ENCODE measurements at regions not wholly inside any gene's neighbourhood (a gene's known extent, or its start where the extent isn't known, plus 50 kb on each side); places are given as distances from the start of the nearest gene placed in this dataset.

DNA sequence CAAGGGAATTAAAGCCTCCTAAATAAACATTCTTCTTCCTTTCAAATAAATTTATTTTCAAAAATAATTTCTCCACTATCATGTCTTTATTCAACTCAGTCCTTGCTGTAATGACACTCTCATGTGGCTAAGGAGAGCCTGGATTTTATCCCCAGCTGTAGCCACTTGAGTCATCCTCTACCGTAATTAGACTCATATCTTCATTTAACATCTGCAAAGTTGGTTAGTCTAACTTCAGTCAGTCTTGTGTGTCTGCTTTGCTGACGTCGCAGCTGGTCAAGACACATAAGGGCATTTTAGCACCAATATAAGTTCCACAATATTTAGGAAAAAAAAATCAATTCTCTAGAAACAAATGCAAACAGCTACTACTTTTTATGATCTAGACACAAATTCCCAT is 776.4 kb upstream of the ATXN8OS start:
- TF ChIP-seq POLR2A (IDR thresholded peaks at IDR 0.05): no peak
- TF ChIP-seq, protein P1, sequence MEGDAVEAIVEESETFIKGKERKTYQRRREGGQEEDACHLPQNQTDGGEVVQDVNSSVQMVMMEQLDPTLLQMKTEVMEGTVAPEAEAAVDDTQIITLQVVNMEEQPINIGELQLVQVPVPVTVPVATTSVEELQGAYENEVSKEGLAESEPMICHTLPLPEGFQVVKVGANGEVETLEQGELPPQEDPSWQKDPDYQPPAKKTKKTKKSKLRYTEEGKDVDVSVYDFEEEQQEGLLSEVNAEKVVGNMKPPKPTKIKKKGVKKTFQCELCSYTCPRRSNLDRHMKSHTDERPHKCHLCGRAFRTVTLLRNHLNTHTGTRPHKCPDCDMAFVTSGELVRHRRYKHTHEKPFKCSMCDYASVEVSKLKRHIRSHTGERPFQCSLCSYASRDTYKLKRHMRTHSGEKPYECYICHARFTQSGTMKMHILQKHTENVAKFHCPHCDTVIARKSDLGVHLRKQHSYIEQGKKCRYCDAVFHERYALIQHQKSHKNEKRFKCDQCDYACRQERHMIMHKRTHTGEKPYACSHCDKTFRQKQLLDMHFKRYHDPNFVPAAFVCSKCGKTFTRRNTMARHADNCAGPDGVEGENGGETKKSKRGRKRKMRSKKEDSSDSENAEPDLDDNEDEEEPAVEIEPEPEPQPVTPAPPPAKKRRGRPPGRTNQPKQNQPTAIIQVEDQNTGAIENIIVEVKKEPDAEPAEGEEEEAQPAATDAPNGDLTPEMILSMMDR (IDR thresholded peaks at IDR 0.05): no peak
- no peak overlapping the region for H3K27ac ChIP-seq
- 80 to 88% methylated on average over 3 of the region's 3 CpGs for WGBS, 2 donors

DNA sequence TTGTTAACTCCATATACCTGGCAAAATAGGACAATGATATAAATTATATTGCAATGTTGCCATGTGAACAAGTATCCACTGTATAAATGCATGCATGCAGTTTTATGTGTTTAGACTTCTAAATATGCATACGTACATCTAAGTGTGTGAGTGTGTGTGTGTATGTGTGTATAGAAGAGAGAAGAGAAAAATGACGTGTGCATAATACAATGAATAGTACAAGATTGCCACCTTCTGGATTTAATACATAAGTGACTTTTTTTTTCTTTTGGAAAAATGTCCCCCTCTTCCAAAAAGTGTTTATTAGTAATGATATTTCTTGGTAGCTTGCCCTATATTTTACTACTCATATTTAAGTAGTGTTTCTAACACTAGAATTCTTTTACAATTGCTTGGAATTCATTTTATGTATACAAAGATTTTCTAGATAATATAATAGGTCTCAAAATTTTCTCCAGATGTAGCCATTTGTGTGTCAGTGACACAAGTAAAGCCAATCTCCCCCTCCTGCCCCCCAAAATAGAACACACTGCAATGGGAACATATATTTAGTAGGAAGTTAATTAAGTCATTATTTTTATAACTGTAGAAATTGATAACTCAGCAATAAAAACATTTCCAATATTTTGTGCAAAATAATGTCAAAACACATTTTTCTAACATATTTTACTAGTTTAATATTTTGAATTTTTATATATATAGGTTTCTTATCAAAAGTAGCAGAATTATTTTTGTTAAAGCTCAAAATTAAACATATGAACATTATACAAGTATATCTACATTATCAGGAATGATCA is 783.3 kb upstream of the ATXN8OS start:
- Histone ChIP-seq H3K36me3 (ENCODE audit: low read depth, missing control alignments) (no peaks in the 10 kb centered on the region), H3K27me3 (no peaks in the 10 kb centered on the region), H3K4me1 (no peaks in the 10 kb centered on the region), H3K27ac (no peak overlapping the region), H3K4me3 (no peak overlapping the region), H3K9me3 (no peaks in the 10 kb centered on the region)
- DNase-seq: no peak
- TF ChIP-seq, protein P1 (IDR thresholded peaks at IDR 0.05): no peak
- TF ChIP-seq POLR2A (IDR thresholded peaks at IDR 0.05): no peak
- WGBS, 2 donors: 17 to 26% methylated on average over 2 of the region's 2 CpGs
- intact Hi-C loops (cut with DNase I; ENCODE audit: low total_unique reads): no loop called here

More for the DNA sequence above, 776.4 kb upstream of the ATXN8OS start:
- Histone ChIP-seq H3K4me1 (no peaks in the 10 kb centered on the region), H3K36me3 (ENCODE audit: low read depth, missing control alignments) (no peaks in the 10 kb centered on the region), H3K9me3 (no peaks in the 10 kb centered on the region), H3K4me3 (no peak overlapping the region), H3K27me3 (no peaks in the 10 kb centered on the region)
- no peak for DNase-seq
- intact Hi-C loops (cut with DNase I; ENCODE audit: low total_unique reads): no loop called here

DNA sequence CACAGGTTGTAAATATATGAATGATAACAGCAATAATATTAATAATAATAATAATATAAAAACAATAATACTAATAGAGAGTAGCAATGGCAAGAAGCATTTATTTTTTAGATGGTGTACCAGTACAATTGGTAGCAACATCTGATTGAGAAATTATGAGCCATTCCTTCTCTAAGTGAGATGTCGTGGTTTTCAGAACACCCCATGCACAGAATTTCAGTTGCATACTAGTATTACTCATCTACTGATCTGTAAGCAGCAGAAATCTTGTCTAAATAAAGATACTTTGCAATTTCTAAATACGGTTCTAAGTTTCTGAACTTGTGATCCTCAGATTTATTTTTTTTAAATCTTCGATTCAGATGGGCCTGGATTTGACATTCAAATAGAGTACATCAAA is 788.0 kb upstream of the ATXN8OS start:
- H3K27ac ChIP-seq: no peak overlapping the region
- H3K4me3 ChIP-seq: no peak overlapping the region
- no peaks in the 10 kb centered on the region for H3K36me3 ChIP-seq (ENCODE audit: low read depth, missing control alignments)
- no peaks in the 10 kb centered on the region for H3K27me3 ChIP-seq
- no peak for DNase-seq
- H3K9me3 ChIP-seq: no peaks in the 10 kb centered on the region
- WGBS, 2 donors: 85 to 97% methylated on average over 3 of the region's 3 CpGs
- H3K4me1 ChIP-seq: no peaks in the 10 kb centered on the region
- TF ChIP-seq, protein P1 (IDR thresholded peaks at IDR 0.05): no peak
- no peak for TF ChIP-seq POLR2A (IDR thresholded peaks at IDR 0.05)
- intact Hi-C loops (cut with DNase I; ENCODE audit: low total_unique reads): no loop called here

DNA sequence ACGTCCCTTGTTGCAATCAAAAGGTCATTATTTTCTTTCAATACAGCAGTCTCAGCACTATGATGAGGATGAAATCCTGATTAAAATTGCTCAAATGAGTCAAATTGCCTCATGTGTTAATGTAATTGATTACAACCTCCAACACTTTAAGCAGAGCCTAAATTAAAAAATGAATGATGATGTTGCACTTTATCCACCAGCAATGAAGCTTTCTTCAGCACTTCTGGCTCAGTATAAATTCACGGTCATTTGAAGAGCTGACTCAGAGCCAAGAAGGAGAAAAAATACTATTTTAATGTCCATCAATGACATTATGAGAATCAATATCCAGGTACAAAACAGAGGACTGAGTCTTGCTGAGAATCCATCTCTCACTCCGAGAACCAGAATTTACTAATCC is 792.6 kb upstream of the ATXN8OS start:
- intact Hi-C loops (cut with DNase I; ENCODE audit: low total_unique reads): no loop called here
- H3K4me1 ChIP-seq: no peaks in the 10 kb centered on the region
- DNase-seq: no peak
- 80 to 86% methylated on average over 3 of the region's 3 CpGs for WGBS, 2 donors
- no peaks in the 10 kb centered on the region for H3K9me3 ChIP-seq
- no peaks in the 10 kb centered on the region for H3K36me3 ChIP-seq (ENCODE audit: low read depth, missing control alignments)
- no peak overlapping the region for H3K27ac ChIP-seq
- no peaks in the 10 kb centered on the region for H3K27me3 ChIP-seq
- no peak for TF ChIP-seq POLR2A (IDR thresholded peaks at IDR 0.05)
- TF ChIP-seq, protein P1 (IDR thresholded peaks at IDR 0.05): no peak
- no peak overlapping the region for H3K4me3 ChIP-seq

DNA sequence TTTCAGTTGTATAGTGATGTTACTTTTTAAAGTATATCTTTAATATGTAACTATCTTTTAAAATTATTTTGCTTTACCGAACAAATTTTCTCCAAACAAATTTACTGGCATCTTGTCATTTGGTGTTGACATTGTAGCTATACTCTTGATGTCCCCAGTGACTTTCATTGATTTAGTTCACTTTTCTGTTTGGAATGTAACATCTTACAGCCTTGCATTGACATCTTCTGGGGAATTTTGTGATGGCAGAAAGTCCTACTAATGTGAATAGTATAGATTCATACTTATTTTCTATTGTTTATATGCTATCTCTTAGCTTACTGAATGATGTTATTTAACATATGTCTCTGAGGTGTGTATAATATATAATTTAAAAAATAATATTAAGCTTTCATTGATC is 800.9 kb upstream of the ATXN8OS start:
- no peak for DNase-seq
- no peaks in the 10 kb centered on the region for H3K27me3 ChIP-seq
- H3K9me3 ChIP-seq: no peaks in the 10 kb centered on the region
- intact Hi-C loops (cut with DNase I; ENCODE audit: low total_unique reads): no loop called here
- WGBS, 2 donors: 8 to 68% methylated on average over 1 of the region's 1 CpG
- TF ChIP-seq POLR2A (IDR thresholded peaks at IDR 0.05): no peak
- TF ChIP-seq, protein P1 (IDR thresholded peaks at IDR 0.05): no peak
- no peak overlapping the region for H3K4me3 ChIP-seq
- H3K27ac ChIP-seq: no peak overlapping the region
- no peaks in the 10 kb centered on the region for H3K36me3 ChIP-seq (ENCODE audit: low read depth, missing control alignments)
- no peaks in the 10 kb centered on the region for H3K4me1 ChIP-seq
